GM18868 (cell line): ENCODE measurements at regions not wholly inside any gene's neighbourhood (a gene's known extent, or its start where the extent isn't known, plus 50 kb on each side); places are given as distances from the start of the nearest gene placed in this dataset.
"Not testable (repeated sequence)": the region's sequence is repeated elsewhere in the genome, so short reads cannot be mapped to it uniquely, and the experiment has no call there.

Source experiments
- ATAC-seq: cut with Tn5 transposase; IDR thresholded peaks from one replicate; pipeline ENCODE4 v1.9.1; 2021; ENCODE audit warnings: mild to moderate bottlenecking, moderate library complexity; ENCODE audit not compliant: unreplicated experiment

- ATAC-seq, result no peak
Observed at GRCh38 chr14:25699981-25700380, 650.0 kb upstream of the STXBP6 start.

- no peak for ATAC-seq
Observed at GRCh38 chr14:25698111-25698510, 648.2 kb upstream of the STXBP6 start.

- no peak for ATAC-seq
Observed at GRCh38 chr14:25696176-25696575, 646.2 kb upstream of the STXBP6 start.

- ATAC-seq, result no peak
Observed at GRCh38 chr14:25685004-25685403, 635.1 kb upstream of the STXBP6 start.

- ATAC-seq, result no peak
Observed at GRCh38 chr14:25680934-25681333, 631.0 kb upstream of the STXBP6 start.

- ATAC-seq, result not testable (repeated sequence)
Observed at GRCh38 chr14:25680511-25680910, 630.6 kb upstream of the STXBP6 start.

GRCh38 chr14:25677111-25677510 is 627.2 kb upstream of the STXBP6 start:
- ATAC-seq, result no peak

GRCh38 chr14:25667387-25667786 is 617.4 kb upstream of the STXBP6 start:
- ATAC-seq, result no peak

- no peak for ATAC-seq
Observed at GRCh38 chr14:25666877-25667276, 616.9 kb upstream of the STXBP6 start.

GRCh38 chr14:25658988-25659387 is 609.0 kb upstream of the STXBP6 start:
- no peak for ATAC-seq

- no peak for ATAC-seq
Observed at GRCh38 chr14:25630447-25630846, 580.5 kb upstream of the STXBP6 start.

- no peak for ATAC-seq
Observed at GRCh38 chr14:25628978-25629377, 579.0 kb upstream of the STXBP6 start.

- ATAC-seq, result no peak
Observed at GRCh38 chr14:25628390-25628789, 578.4 kb upstream of the STXBP6 start.

- no peak for ATAC-seq
Observed at GRCh38 chr14:25626986-25627385, 577.0 kb upstream of the STXBP6 start.

- no peak for ATAC-seq
Observed at GRCh38 chr14:25622763-25623162, 572.8 kb upstream of the STXBP6 start.

- ATAC-seq, result no peak
Observed at GRCh38 chr14:25620515-25620914, 570.6 kb upstream of the STXBP6 start.

- ATAC-seq, result no peak
Observed at GRCh38 chr14:25615174-25615573, 565.2 kb upstream of the STXBP6 start.

- ATAC-seq, result no peak
Observed at GRCh38 chr14:25607192-25607591, 557.2 kb upstream of the STXBP6 start.

- ATAC-seq, result no peak
Observed at GRCh38 chr14:25602106-25602505, 552.2 kb upstream of the STXBP6 start.

- no peak for ATAC-seq
Observed at GRCh38 chr14:25588751-25589150, 538.8 kb upstream of the STXBP6 start.

- no peak for ATAC-seq
Observed at GRCh38 chr14:25574628-25575325, 524.8 kb upstream of the STXBP6 start.

- ATAC-seq, result no peak
Observed at GRCh38 chr14:25570483-25570882, 520.5 kb upstream of the STXBP6 start.

GRCh38 chr14:25557466-25557865 is 507.5 kb upstream of the STXBP6 start:
- no peak for ATAC-seq
